ENCODE measurements at regions not wholly inside any gene's neighbourhood (a gene's known extent, or its start where the extent isn't known, plus 50 kb on each side); places are given as distances from the start of the nearest gene placed in this dataset.

GRCh38 chr20:55538261-55538908, 466.9 kb downstream of the CBLN4 start:
- H3K27ac ChIP-seq = no peak overlapping the region
- intact Hi-C loops (cut with DNase I) = no loop called here
- no peaks in the 10 kb centered on the region for H3K36me3 ChIP-seq
- no peaks in the 10 kb centered on the region for H3K4me1 ChIP-seq
- H3K27me3 ChIP-seq = no peaks in the 10 kb centered on the region
- H3K4me3 ChIP-seq = no peak overlapping the region
- TF ChIP-seq POLR2AphosphoS5 (IDR thresholded peaks at IDR 0.05; ENCODE audit: insufficient read depth in 1 of 2, low read depth in 1 of 2) (no peak), POLR2A (IDR thresholded peaks at IDR 0.05) (no peak), CTCF (IDR thresholded peaks at IDR 0.05) (no peak)
- no peak for DNase-seq (ENCODE audit: extremely low spot score in 2 of 2)
- no peaks in the 10 kb centered on the region for H3K9me3 ChIP-seq

- no peak for TF ChIP-seq POLR2AphosphoS5 (IDR thresholded peaks at IDR 0.05; ENCODE audit: insufficient read depth in 1 of 2, low read depth in 1 of 2)
- no peak for TF ChIP-seq CTCF (IDR thresholded peaks at IDR 0.05)
- no peak for TF ChIP-seq POLR2A (IDR thresholded peaks at IDR 0.05)
- intact Hi-C loops (cut with DNase I) = no loop called here
- no peak overlapping the region for H3K27ac ChIP-seq
Observed at GRCh38 chr20:55535366-55535765, 470.0 kb downstream of the CBLN4 start.

GRCh38 chr20:55533632-55534031, 471.7 kb downstream of the CBLN4 start:
- intact Hi-C loops (cut with DNase I) = no loop called here
- H3K27ac ChIP-seq = no peak overlapping the region
- no peaks in the 10 kb centered on the region for H3K9me3 ChIP-seq
- DNase-seq (ENCODE audit: extremely low spot score in 2 of 2) = no peak
- no peaks in the 10 kb centered on the region for H3K36me3 ChIP-seq
- no peaks in the 10 kb centered on the region for H3K27me3 ChIP-seq
- no peak overlapping the region for H3K4me3 ChIP-seq
- no peak for TF ChIP-seq POLR2AphosphoS5 (IDR thresholded peaks at IDR 0.05; ENCODE audit: insufficient read depth in 1 of 2, low read depth in 1 of 2)
- no peak for TF ChIP-seq CTCF (IDR thresholded peaks at IDR 0.05)
- TF ChIP-seq POLR2A (IDR thresholded peaks at IDR 0.05) = no peak
- H3K4me1 ChIP-seq = no peaks in the 10 kb centered on the region

More at GRCh38 chr20:55535366-55535765, 470.0 kb downstream of the CBLN4 start:
- no peak overlapping the region for H3K4me3 ChIP-seq
- H3K9me3 ChIP-seq = no peaks in the 10 kb centered on the region
- H3K27me3 ChIP-seq = no peaks in the 10 kb centered on the region
- H3K4me1 ChIP-seq = no peaks in the 10 kb centered on the region
- H3K36me3 ChIP-seq = no peaks in the 10 kb centered on the region
- DNase-seq (ENCODE audit: extremely low spot score in 2 of 2) = no peak

GRCh38 chr20:55530763-55531162, 474.6 kb downstream of the CBLN4 start:
- H3K9me3 ChIP-seq = no peaks in the 10 kb centered on the region
- intact Hi-C loops (cut with DNase I) = no loop called here
- no peak overlapping the region for H3K4me3 ChIP-seq
- H3K27ac ChIP-seq = no peak overlapping the region
- no peaks in the 10 kb centered on the region for H3K4me1 ChIP-seq
- no peaks in the 10 kb centered on the region for H3K36me3 ChIP-seq
- no peak for DNase-seq (ENCODE audit: extremely low spot score in 2 of 2)
- no peak for TF ChIP-seq CTCF (IDR thresholded peaks at IDR 0.05)
- no peak for TF ChIP-seq POLR2A (IDR thresholded peaks at IDR 0.05)
- no peak for TF ChIP-seq POLR2AphosphoS5 (IDR thresholded peaks at IDR 0.05; ENCODE audit: insufficient read depth in 1 of 2, low read depth in 1 of 2)
- no peaks in the 10 kb centered on the region for H3K27me3 ChIP-seq

- H3K9me3 ChIP-seq = no peaks in the 10 kb centered on the region
- H3K27ac ChIP-seq = no peak overlapping the region
- DNase-seq (ENCODE audit: extremely low spot score in 2 of 2) = no peak
- no peaks in the 10 kb centered on the region for H3K27me3 ChIP-seq
- TF ChIP-seq CTCF (IDR thresholded peaks at IDR 0.05) (no peak), POLR2A (IDR thresholded peaks at IDR 0.05) (no peak), POLR2AphosphoS5 (IDR thresholded peaks at IDR 0.05; ENCODE audit: insufficient read depth in 1 of 2, low read depth in 1 of 2) (no peak)
- no peaks in the 10 kb centered on the region for H3K36me3 ChIP-seq
- H3K4me3 ChIP-seq = no peak overlapping the region
- no peaks in the 10 kb centered on the region for H3K4me1 ChIP-seq
- intact Hi-C loops (cut with DNase I) = no loop called here
Observed at GRCh38 chr20:55528482-55528881, 476.8 kb downstream of the CBLN4 start.

Data from vagina (tissue), 2 donors.